HG02571 (cell line): ENCODE measurements at regions not wholly inside any gene's neighbourhood (a gene's known extent, or its start where the extent isn't known, plus 50 kb on each side); places are given as distances from the start of the nearest gene placed in this dataset.

Source experiments
- ATAC-seq: cut with Tn5 transposase; IDR thresholded peaks from one replicate; pipeline ENCODE4 v1.9.1; 2021; ENCODE audit warnings: mild to moderate bottlenecking, moderate library complexity; ENCODE audit not compliant: unreplicated experiment

- ATAC-seq: no peak
Measured at GRCh38 chr6:134470457-134470975, 152.6 kb upstream of the SGK1 start.

- no peak for ATAC-seq
Measured at GRCh38 chr6:134469702-134470456, 152.0 kb upstream of the SGK1 start.

GRCh38 chr6:134468633-134469032, 150.7 kb upstream of the SGK1 start:
- no peak for ATAC-seq

- no peak for ATAC-seq
Measured at GRCh38 chr6:134467620-134468019, 149.7 kb upstream of the SGK1 start.

GRCh38 chr6:134466771-134467525, 149.0 kb upstream of the SGK1 start:
- no peak for ATAC-seq

GRCh38 chr6:134464690-134465411, 146.9 kb upstream of the SGK1 start:
- peak; percentile 50 for ATAC-seq

GRCh38 chr6:134458857-134459657, 141.1 kb upstream of the SGK1 start:
- ATAC-seq: no peak

GRCh38 chr6:134457941-134458340, 140.0 kb upstream of the SGK1 start:
- no peak for ATAC-seq

- ATAC-seq: no peak
Measured at GRCh38 chr6:134456226-134456625, 138.3 kb upstream of the SGK1 start.

GRCh38 chr6:134455319-134455718, 137.4 kb upstream of the SGK1 start:
- ATAC-seq: no peak

GRCh38 chr6:134454794-134455193, 136.9 kb upstream of the SGK1 start:
- ATAC-seq: no peak

GRCh38 chr6:134453792-134454510, 136.0 kb upstream of the SGK1 start:
- ATAC-seq: no peak

GRCh38 chr6:134452906-134453305, 135.0 kb upstream of the SGK1 start:
- ATAC-seq: no peak

GRCh38 chr6:134451529-134451928, 133.6 kb upstream of the SGK1 start:
- ATAC-seq: no peak

GRCh38 chr6:134449781-134450180, 131.9 kb upstream of the SGK1 start:
- ATAC-seq: no peak

- ATAC-seq: no peak
Measured at GRCh38 chr6:134449004-134449403, 131.1 kb upstream of the SGK1 start.

- no peak for ATAC-seq
Measured at GRCh38 chr6:134447883-134448387, 130.0 kb upstream of the SGK1 start.

- ATAC-seq: no peak
Measured at GRCh38 chr6:134447423-134447822, 129.5 kb upstream of the SGK1 start.

- ATAC-seq: no peak
Measured at GRCh38 chr6:134446896-134447295, 129.0 kb upstream of the SGK1 start.
